NB4 (cell line): ENCODE measurements at regions not wholly inside any gene's neighbourhood (a gene's known extent, or its start where the extent isn't known, plus 50 kb on each side); places are given as distances from the start of the nearest gene placed in this dataset.

ENCODE experiments used
- CTCF ChIP-seq: IDR thresholded peaks from one replicate; pipeline ENCODE4 v1.5.1; 2012; ENCODE audit warnings: low read depth, low read length
- POLR2A ChIP-seq: IDR thresholded peaks from 2 replicates; pipeline ENCODE4 v1.6.1; 2011; ENCODE audit warnings: mild to moderate bottlenecking; ENCODE audit not compliant: insufficient read length; ENCODE audit errors: extremely low read depth

- TF ChIP-seq CTCF (no peak), POLR2A (no peak)
Observed at GRCh38 chr10:123459371-123460091, 206.6 kb upstream of the GPR26 start.
